ENCODE measurements at regions not wholly inside any gene's neighbourhood (a gene's known extent, or its start where the extent isn't known, plus 50 kb on each side); places are given as distances from the start of the nearest gene placed in this dataset.

DNA sequence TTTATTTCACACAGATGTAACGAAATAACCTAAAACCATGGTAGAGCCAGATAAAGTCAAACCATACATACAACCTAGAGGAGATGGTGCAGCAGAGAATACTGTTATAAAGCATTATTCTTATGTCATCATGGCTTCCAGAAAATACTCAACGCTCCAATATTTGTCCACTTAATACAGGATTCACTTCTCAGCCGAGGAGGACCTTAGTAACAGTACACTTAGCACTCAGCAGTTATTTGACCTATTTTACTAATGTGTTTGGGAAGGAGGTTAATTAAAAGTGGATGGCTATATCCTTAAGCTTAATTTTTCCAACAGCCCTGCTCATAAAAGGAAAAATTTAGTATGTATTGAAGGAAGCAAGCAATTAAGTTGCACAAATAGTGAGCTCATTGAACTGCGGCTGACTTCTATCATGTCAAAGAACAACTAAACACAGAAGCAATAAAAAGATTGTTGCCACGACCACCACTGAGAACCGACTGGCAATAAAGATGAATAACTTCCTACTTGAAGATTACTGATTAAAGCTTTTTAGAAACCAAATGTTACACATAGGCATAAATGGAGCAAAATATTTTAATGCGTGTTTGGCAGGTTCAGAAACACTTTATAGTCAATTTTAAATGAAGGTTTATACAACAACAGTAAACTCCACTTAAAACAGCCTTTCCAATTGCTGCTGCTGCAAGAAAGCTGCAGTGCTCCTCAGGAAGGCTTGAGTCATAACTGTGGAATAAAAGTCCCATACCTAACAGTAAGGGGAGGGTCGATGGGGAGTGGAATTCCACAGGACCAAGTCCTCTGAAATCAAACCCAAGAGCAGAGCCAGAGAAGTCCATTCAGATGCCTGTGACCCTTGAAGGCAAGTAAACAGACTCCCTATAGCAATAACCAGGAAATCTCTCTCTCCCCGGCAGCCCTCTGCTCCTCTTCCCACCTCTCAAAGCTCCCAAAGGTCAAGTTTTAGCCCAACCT, 218.9 kb upstream of the CDKN3 start:
- DNase-seq: no peak

DNA sequence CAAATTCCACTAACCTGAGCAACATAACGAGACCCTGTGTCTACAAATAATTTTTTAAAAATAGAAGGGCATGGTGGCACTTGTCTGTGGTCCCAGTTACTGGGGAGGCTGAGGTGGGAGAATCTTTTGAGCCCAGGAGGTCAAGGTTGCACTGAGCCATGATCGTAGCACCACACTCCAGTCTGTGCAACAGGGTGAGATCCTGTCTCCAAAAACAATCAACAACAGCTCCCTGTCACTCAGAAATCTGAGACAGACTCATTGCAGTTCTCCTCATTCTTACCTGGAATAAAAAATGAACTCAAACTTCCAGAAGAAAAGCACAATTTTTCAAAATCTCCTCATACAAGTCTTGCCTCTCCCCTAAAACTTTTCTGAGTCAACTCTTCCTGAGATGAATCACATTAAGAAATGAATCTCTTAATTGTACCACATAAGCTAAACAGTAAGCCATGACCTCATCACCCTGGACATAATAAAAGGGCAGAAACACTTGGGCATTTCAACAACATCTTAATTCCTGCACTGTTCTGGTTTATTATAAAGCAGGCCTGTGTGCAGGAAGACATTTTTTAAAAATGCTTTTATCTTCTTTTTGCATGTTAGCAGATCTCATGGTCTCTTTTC, 214.3 kb upstream of the CDKN3 start:
- DNase-seq: no peak

- DNase-seq: no peak
Measured at GRCh38 chr14:54186821-54187763, 209.7 kb upstream of the CDKN3 start.

- no peak for DNase-seq
Measured at GRCh38 chr14:54188064-54188666, 208.6 kb upstream of the CDKN3 start.

GRCh38 chr14:54189333-54189732, 207.5 kb upstream of the CDKN3 start:
- no peak for DNase-seq

- peak; percentile 3 for DNase-seq
Measured at GRCh38 chr14:54189748-54190354, 207.0 kb upstream of the CDKN3 start.

- no peak for DNase-seq
Measured at GRCh38 chr14:54191846-54192245, 205.0 kb upstream of the CDKN3 start.

DNA sequence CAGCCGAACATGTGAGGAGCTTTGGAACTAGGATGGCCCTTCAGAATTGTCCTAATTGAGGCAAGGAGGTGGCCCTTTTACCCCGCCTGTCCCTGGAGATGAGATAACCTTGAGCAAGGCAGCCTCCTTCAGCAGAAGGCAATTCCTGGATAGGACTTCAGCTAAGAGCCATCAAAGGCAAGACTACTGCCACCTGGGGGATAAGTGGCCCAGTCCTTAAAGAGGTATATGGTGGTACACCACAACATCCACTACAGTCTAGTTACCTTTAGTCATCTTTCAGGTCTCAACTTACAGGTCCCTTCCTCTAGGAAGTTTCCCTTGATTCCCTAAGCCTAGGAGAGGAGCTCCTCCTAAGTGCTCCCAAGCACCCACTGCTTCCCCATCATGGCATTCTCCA, 204.2 kb upstream of the CDKN3 start:
- DNase-seq: no peak

GRCh38 chr14:54193871-54194270, 202.9 kb upstream of the CDKN3 start:
- DNase-seq: no peak

- no peak for DNase-seq
Measured at GRCh38 chr14:54194501-54194900, 202.3 kb upstream of the CDKN3 start.

DNA sequence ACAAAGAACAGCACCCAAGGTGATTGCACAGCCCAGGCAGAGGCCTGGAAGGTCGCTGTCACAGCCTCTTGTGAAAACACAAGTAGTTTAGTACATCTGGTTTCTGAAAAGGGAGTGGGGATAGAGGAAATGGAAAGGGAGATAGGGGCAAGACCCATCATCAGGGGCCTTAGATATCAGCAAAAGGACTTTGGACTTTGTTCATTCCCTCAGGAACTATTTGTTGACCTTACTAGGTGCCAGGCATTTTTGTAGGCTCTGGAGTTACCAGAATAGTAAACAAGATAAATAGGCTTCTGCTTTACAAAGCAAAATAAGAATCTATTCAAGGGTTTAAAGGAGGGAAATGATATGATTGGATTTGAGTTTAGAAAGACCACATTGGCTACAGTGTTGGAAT, 199.4 kb upstream of the CDKN3 start:
- no peak for DNase-seq

- DNase-seq: no peak
Measured at GRCh38 chr14:54200726-54201125, 196.1 kb upstream of the CDKN3 start.

- DNase-seq: no peak
Measured at GRCh38 chr14:54202288-54202687, 194.5 kb upstream of the CDKN3 start.

- no peak for DNase-seq
Measured at GRCh38 chr14:54206516-54206915, 190.3 kb upstream of the CDKN3 start.

DNA sequence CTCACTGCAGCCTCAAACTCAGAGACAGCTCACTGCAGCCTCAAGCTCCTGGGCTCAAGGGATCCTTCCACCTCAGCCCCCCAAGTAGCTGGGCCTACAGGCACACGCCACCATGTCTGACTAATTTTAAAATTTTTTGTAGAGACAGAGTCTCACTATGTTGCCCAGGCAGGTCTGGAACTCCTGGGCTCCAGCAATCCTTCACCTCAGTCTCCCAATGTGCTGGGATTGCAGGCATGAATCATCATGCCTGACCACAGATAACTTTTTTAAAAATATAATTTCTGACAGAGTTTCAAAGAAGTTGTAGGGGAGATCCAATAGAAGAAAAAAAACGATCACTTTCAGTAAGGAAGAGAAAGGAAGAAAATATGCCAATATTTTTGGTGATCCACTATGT, 189.7 kb upstream of the CDKN3 start:
- no peak for DNase-seq

- DNase-seq: no peak
Measured at GRCh38 chr14:54207476-54208462, 189.0 kb upstream of the CDKN3 start.

- no peak for DNase-seq
Measured at GRCh38 chr14:54208751-54209150, 188.1 kb upstream of the CDKN3 start.

- no peak for DNase-seq
Measured at GRCh38 chr14:54209511-54210250, 187.1 kb upstream of the CDKN3 start.

DNA sequence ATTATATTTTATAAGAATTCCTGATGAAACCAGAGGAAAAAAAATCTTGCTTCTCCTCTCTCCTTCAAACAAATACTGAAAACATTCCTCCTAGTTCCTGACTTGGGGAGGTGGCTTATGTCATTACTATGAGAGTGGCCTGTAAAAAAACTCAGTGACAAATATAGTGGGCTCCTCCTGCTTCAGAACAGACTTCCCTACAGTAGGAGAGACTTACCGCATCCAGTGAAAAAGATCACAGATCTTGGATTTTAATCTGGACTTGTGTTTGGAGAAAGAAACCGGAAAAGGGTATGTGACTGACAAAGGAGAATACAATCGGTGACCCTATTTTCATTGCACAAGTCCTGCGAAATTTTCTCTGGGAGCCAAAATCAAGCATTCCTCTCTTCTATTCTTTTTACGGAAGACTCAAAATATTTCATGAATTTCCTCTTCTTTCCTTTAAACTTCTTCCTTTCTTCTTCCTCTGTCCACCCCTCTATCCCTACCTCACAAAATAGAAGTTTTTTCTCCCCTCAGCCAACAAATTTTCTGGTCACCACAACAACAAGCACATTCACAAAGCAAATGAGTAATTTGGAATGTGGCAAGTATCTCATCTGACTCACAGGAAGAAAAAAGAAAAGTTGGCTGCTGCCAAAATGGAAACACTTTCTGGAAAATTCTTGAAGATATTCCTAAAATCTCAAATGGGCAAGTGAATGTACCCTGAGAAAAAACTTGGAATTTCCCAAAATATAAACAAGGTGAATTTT, 185.1 kb upstream of the CDKN3 start:
- DNase-seq: no peak
